ENCODE measurements at regions not wholly inside any gene's neighbourhood (a gene's known extent, or its start where the extent isn't known, plus 50 kb on each side); places are given as distances from the start of the nearest gene placed in this dataset.

GRCh38 chr9:546797-547223 lies 294.7 kb upstream of the DMRT1 start:
- ATAC-seq (peak; percentile 42 to 82 (median 58)), DNase-seq (no peak)
- TF ChIP-seq CTCF (IDR thresholded peaks at IDR 0.05), result peak; percentile 44
- peaks cover 5% of the 10 kb centered on the region for H3K4me1 ChIP-seq
- no peaks in the 10 kb centered on the region for H3K36me3 ChIP-seq (ENCODE audit: insufficient read depth in 1 of 2, low read depth in 1 of 2)
- H3K4me3 ChIP-seq, result peak overlapping the region; percentile 45
- intact Hi-C loops (cut with DNase I), result loop anchor here in 1 of 2 donors (10.0 kb wide), 1 partner anchor 202 kb away; no protein-coding TSS in a partner anchor
- H3K27me3 ChIP-seq (ENCODE audit: insufficient read depth in 3 of 3, low read length in 2 of 3), result no peaks in the 10 kb centered on the region
- H3K27ac ChIP-seq, result no peak overlapping the region
- no peaks in the 10 kb centered on the region for H3K9me3 ChIP-seq
- 1 to 5% (median 5%) methylated on average over 3 of the region's 3 CpGs for WGBS, 3 donors

- H3K4me1 ChIP-seq, result peaks cover 5% of the 10 kb centered on the region
- ATAC-seq, result no peak
- 33 to 39% (median 35%) methylated on average over 5 of the region's 5 CpGs for WGBS, 3 donors
Observed at GRCh38 chr9:547314-547713, 294.2 kb upstream of the DMRT1 start.

GRCh38 chr9:549455-549997 lies 292.0 kb upstream of the DMRT1 start:
- Histone ChIP-seq H3K9me3 (no peaks in the 10 kb centered on the region), H3K27me3 (ENCODE audit: insufficient read depth in 3 of 3, low read length in 2 of 3) (no peaks in the 10 kb centered on the region), H3K4me1 (peaks cover 5% of the 10 kb centered on the region), H3K4me3 (no peak overlapping the region), H3K36me3 (ENCODE audit: insufficient read depth in 1 of 2, low read depth in 1 of 2) (no peaks in the 10 kb centered on the region), H3K27ac (no peak overlapping the region)
- no peak for ATAC-seq
- no peak for TF ChIP-seq CTCF (IDR thresholded peaks at IDR 0.05)
- DNase-seq, result no peak
- intact Hi-C loops (cut with DNase I), result loop anchor here in 1 of 2 donors (10.0 kb wide), 1 partner anchor 205 kb away; no protein-coding TSS in a partner anchor
- WGBS, 3 donors, result 62 to 66% (median 65%) methylated on average over 12 of the region's 12 CpGs

More at GRCh38 chr9:547314-547713, 294.2 kb upstream of the DMRT1 start:
- no peaks in the 10 kb centered on the region for H3K27me3 ChIP-seq (ENCODE audit: insufficient read depth in 3 of 3, low read length in 2 of 3)
- intact Hi-C loops (cut with DNase I), result loop anchor here in 1 of 2 donors (10.0 kb wide), 1 partner anchor 203 kb away; no protein-coding TSS in a partner anchor
- DNase-seq, result no peak
- H3K27ac ChIP-seq, result no peak overlapping the region
- H3K36me3 ChIP-seq (ENCODE audit: insufficient read depth in 1 of 2, low read depth in 1 of 2), result no peaks in the 10 kb centered on the region
- H3K4me3 ChIP-seq, result peak overlapping the region; percentile 45
- H3K9me3 ChIP-seq, result no peaks in the 10 kb centered on the region
- TF ChIP-seq CTCF (IDR thresholded peaks at IDR 0.05), result no peak

GRCh38 chr9:550333-550732 lies 291.2 kb upstream of the DMRT1 start:
- H3K27ac ChIP-seq, result no peak overlapping the region
- H3K9me3 ChIP-seq, result no peaks in the 10 kb centered on the region
- no peak overlapping the region for H3K4me3 ChIP-seq
- TF ChIP-seq CTCF (IDR thresholded peaks at IDR 0.05), result no peak
- H3K27me3 ChIP-seq (ENCODE audit: insufficient read depth in 3 of 3, low read length in 2 of 3), result no peaks in the 10 kb centered on the region
- DNase-seq, result no peak
- no peak for ATAC-seq
- intact Hi-C loops (cut with DNase I), result loop anchor here in 1 of 2 donors (10.0 kb wide), 1 partner anchor 166 kb away; no protein-coding TSS in a partner anchor
- peaks cover 5% of the 10 kb centered on the region for H3K4me1 ChIP-seq
- H3K36me3 ChIP-seq (ENCODE audit: insufficient read depth in 1 of 2, low read depth in 1 of 2), result no peaks in the 10 kb centered on the region
- 93 to 94% (median 94%) methylated on average over 8 of the region's 8 CpGs for WGBS, 3 donors

Measured in psoas muscle (tissue), 7 donors.